SK-N-SH (cell line): ENCODE measurements at regions not wholly inside any gene's neighbourhood (a gene's known extent, or its start where the extent isn't known, plus 50 kb on each side); places are given as distances from the start of the nearest gene placed in this dataset.

Experiments used
- CTCF ChIA-PET: fragments of 300-600, 350-600 bp; formaldehyde crosslinking; extraction: SDS; loops from one replicate; lab custom pipeline; 2021; lab: Yijun Ruan, JAX
- POLR2A ChIA-PET: fragments of 350-600 bp; sonication (Branson Sonifier 250); formaldehyde crosslinking; extraction: SDS; loops from one replicate; lab custom pipeline; 2020; ENCODE audit warnings: antibody characterized with exemption, inconsistent platforms; lab: Yijun Ruan, JAX
- DNase-seq: peaks from one replicate; pipeline ENCODE4 v3.0.0; 2012
- H2AFZ ChIP-seq: fragments of 200-600 bp; sonication (generic); 2 replicates; pipeline ENCODE4 v1.8.1; 2016; ENCODE audit warnings: antibody characterized with exemption, mild to moderate bottlenecking, low read depth
- H3F3A ChIP-seq: fragments of 200-600 bp; sonication (generic); replicated peaks from 2 replicates; pipeline ENCODE3; 2016; ENCODE audit warnings: antibody characterized with exemption, mild to moderate bottlenecking; ENCODE audit not compliant: insufficient read depth
- H3K27ac ChIP-seq, 2 experiments: fragments of 200-500 bp in 1 of 2; fragments of 200-600 bp in 1 of 2; sonication (Bioruptor generic) in 1 of 2; sonication (generic), shearing (Covaris generic) in 1 of 2; 2 replicates each; pipeline versions ENCODE4 v1.5.1 to v1.6.1; 2014 to 2016; ENCODE audit warnings: low read depth in 2 of 2, inconsistent platforms in 1 of 2, low read length in 1 of 2, mild to moderate bottlenecking in 1 of 2, mixed read lengths in 1 of 2
- H3K27me3 ChIP-seq: fragments of 200-600 bp; sonication (generic), shearing (Covaris generic); 2 replicates; pipeline ENCODE4 v1.6.1; 2016; ENCODE audit warnings: mixed run types; ENCODE audit not compliant: insufficient read depth
- H3K36me3 ChIP-seq, 2 experiments: fragments of 200-500 bp in 1 of 2; fragments of 200-600 bp in 1 of 2; sonication (Bioruptor generic) in 1 of 2; sonication (generic) in 1 of 2; replicated peaks in 1 of 2; 2 replicates each; pipeline versions ENCODE3 to v1.5.1; 2014 to 2016; ENCODE audit warnings: low read length in 1 of 2, mild to moderate bottlenecking in 1 of 2; ENCODE audit not compliant: insufficient read depth in 2 of 2, control insufficient read depth in 1 of 2
- H3K4me1 ChIP-seq, 2 experiments: fragments of 200-500 bp in 1 of 2; fragments of 200-600 bp in 1 of 2; sonication (Bioruptor generic) in 1 of 2; sonication (generic), shearing (Covaris generic) in 1 of 2; 2 replicates each; pipeline versions ENCODE4 v1.5.1 to v1.6.1; 2014 to 2016; ENCODE audit warnings: low read depth in 1 of 2, low read length in 1 of 2, mixed run types in 1 of 2; ENCODE audit not compliant: insufficient read depth in 2 of 2, control insufficient read depth in 1 of 2
- H3K4me2 ChIP-seq: fragments of 200-600 bp; sonication (generic), shearing (Covaris generic); 2 replicates; pipeline ENCODE4 v1.6.1; 2017; ENCODE audit warnings: mixed run types
- H3K4me3 ChIP-seq, 2 experiments: fragments of 200-500 bp in 1 of 2; fragments of 200-600 bp in 1 of 2; sonication (Bioruptor generic) in 1 of 2; sonication (generic), shearing (Covaris generic) in 1 of 2; 2 replicates each; pipeline versions ENCODE4 v1.5.1 to v1.8.1; 2014 to 2016; ENCODE audit warnings: low read depth in 2 of 2, inconsistent platforms in 1 of 2, low read length in 1 of 2, mild to moderate bottlenecking in 1 of 2, mixed read lengths in 1 of 2, moderate library complexity in 1 of 2
- H3K79me2 ChIP-seq: fragments of 200-600 bp; sonication (generic); 2 replicates; pipeline ENCODE4 v1.8.1; 2017; ENCODE audit warnings: mild to moderate bottlenecking; ENCODE audit not compliant: insufficient read depth
- H3K9ac ChIP-seq: fragments of 200-600 bp; sonication (generic); 2 replicates; pipeline ENCODE4 v1.6.1; 2017; ENCODE audit warnings: mixed run types
- H3K9me2 ChIP-seq: fragments of 200-600 bp; sonication (generic); 2 replicates; pipeline ENCODE4 v1.6.1; 2017; ENCODE audit warnings: mixed run types
- H3K9me3 ChIP-seq: fragments of 200-600 bp; sonication (generic); 2 replicates; pipeline ENCODE4 v1.6.1; 2017; ENCODE audit warnings: mixed run types, mild to moderate bottlenecking, moderate library complexity
- H4K20me1 ChIP-seq: fragments of 200-600 bp; sonication (generic); 2 replicates; pipeline ENCODE4 v1.6.1; 2017; ENCODE audit warnings: mild to moderate bottlenecking, mixed run types; ENCODE audit not compliant: insufficient read depth
- CHD2 ChIP-seq: fragments of 150-350 bp; IDR thresholded peaks from 2 replicates; pipeline ENCODE4 v1.6.1; 2018; ENCODE audit warnings: low read length; ENCODE audit not compliant: partially characterized antibody
- EP300 ChIP-seq, 2 experiments: IDR thresholded peaks; 2 replicates each; pipeline versions ENCODE4 v1.4.0 to v1.6.1; 2012; ENCODE audit warnings: borderline replicate concordance in 1 of 2, low read depth in 1 of 2, low read length in 1 of 2
- FOSL2 ChIP-seq: IDR thresholded peaks from 2 replicates; pipeline ENCODE4 v1.4.0; 2012; ENCODE audit warnings: low read depth, mild to moderate bottlenecking, moderate library complexity, borderline replicate concordance
- FOXJ3 ChIP-seq: sonication (generic); formaldehyde crosslinking; IDR thresholded peaks from 2 replicates; pipeline ENCODE4 v1.5.1; 2020; ENCODE audit warnings: mild to moderate bottlenecking, missing genetic modification reagents
- FOXM1 ChIP-seq: IDR thresholded peaks from 2 replicates; pipeline ENCODE4 v1.4.0; 2012; ENCODE audit warnings: low read depth, mild to moderate bottlenecking
- GABPA ChIP-seq: IDR thresholded peaks from 2 replicates; pipeline ENCODE4 v1.4.0; 2012; ENCODE audit warnings: low read depth, mild to moderate bottlenecking
- MAX ChIP-seq: IDR thresholded peaks from 2 replicates; pipeline ENCODE4 v1.4.0; 2012; ENCODE audit warnings: low read depth
- NFIC ChIP-seq: IDR thresholded peaks from 2 replicates; pipeline ENCODE4 v1.4.0; 2012; ENCODE audit warnings: borderline replicate concordance
- RFX5 ChIP-seq: IDR thresholded peaks from 2 replicates; pipeline ENCODE4 v1.6.1; 2012; ENCODE audit warnings: mild to moderate bottlenecking, improper control_type of control experiment, low read length
- SMC3 ChIP-seq: IDR thresholded peaks from 2 replicates; pipeline ENCODE4 v1.6.1; 2012; ENCODE audit warnings: low read depth, low read length, improper control_type of control experiment
- TCF12 ChIP-seq: IDR thresholded peaks from 2 replicates; pipeline ENCODE4 v1.4.0; 2012
- TEAD4 ChIP-seq: IDR thresholded peaks from 2 replicates; pipeline ENCODE4 v1.4.0; 2012; ENCODE audit warnings: mild to moderate bottlenecking, borderline replicate concordance; ENCODE audit not compliant: insufficient read depth
- USF1 ChIP-seq: IDR thresholded peaks from 2 replicates; pipeline ENCODE4 v1.4.0; 2012; ENCODE audit warnings: low read depth, borderline replicate concordance
- YY1 ChIP-seq: IDR thresholded peaks from 2 replicates; pipeline ENCODE4 v1.4.0; 2012; ENCODE audit warnings: low read depth, mild to moderate bottlenecking
- WGBS: methylation state at CpG from one replicate; pipeline ENCODE4 v1.1.6; 2017; ENCODE audit warnings: low lambda C conversion rate; 5-methylcytosine and 5-hydroxymethylcytosine counted together
- TF ChIP-seq, protein P1 (sequence below): IDR thresholded peaks from 2 replicates; pipeline ENCODE4; 2012

DNA sequence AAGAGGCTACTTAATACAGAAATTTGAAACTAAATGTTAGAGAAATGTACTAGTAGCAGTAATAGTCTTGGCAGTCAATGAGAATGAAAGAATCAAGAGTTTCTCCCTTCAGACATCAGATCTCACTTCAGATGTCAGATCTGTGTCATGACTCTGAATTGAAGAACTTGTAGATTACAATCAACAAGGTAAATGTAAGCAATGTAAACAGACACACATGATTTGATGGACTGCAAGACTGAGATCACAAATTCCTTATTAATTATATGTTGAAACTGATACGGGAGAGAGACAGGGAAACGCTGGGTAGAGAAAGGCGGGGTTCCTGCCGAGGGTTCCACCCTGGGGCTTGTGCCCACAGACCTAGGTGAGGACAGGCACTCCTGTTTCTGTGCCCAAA is 65.5 kb upstream of the HHIP start:
- H3K4me3 ChIP-seq, result no peak overlapping the region
- no peaks in the 10 kb centered on the region for H3K9me2 ChIP-seq
- no peaks in the 10 kb centered on the region for H3K9me3 ChIP-seq
- DNase-seq, result no peak
- TF ChIP-seq GABPA, result no peak
- TF ChIP-seq YY1, result no peak
- no peak for TF ChIP-seq EP300 (IDR thresholded peaks at IDR 0.05; ENCODE audit: borderline replicate concordance in 1 of 2, low read depth in 1 of 2, low read length in 1 of 2)
- no peak for TF ChIP-seq SMC3
- TF ChIP-seq CHD2, result no peak
- peaks cover 0 to 39% of the 10 kb centered on the region in 2 experiments; a peak in 3 of 4 replicates for H3K4me1 ChIP-seq
- H3F3A ChIP-seq, result peaks cover 48% of the 10 kb centered on the region
- POLR2A ChIA-PET, result no interaction called here
- H3K9ac ChIP-seq, result peak overlapping the region; percentile 42; the same call in 1 of the 2 replicates
- no peaks in the 10 kb centered on the region for H4K20me1 ChIP-seq
- no peaks in the 10 kb centered on the region for H3K36me3 ChIP-seq
- no peaks in the 10 kb centered on the region for H3K79me2 ChIP-seq
- 33% methylated on average over 4 of the region's 4 CpGs for WGBS
- no peaks in the 10 kb centered on the region for H3K27me3 ChIP-seq
- peak overlapping the region in 1 of 2 experiments; percentile 90; a peak in 2 of 4 replicates for H3K27ac ChIP-seq
- H3K4me2 ChIP-seq, result peak overlapping the region; percentile 25; the same call in 1 of the 2 replicates
- CTCF ChIA-PET, result no interaction called here
- H2AFZ ChIP-seq, result peak overlapping the region; percentile 66

GRCh38 chr4:144582105-144582850 is 63.7 kb upstream of the HHIP start:
- peak overlapping the region in 1 of 2 experiments; percentile 90; a peak in 2 of 4 replicates for H3K27ac ChIP-seq
- CTCF ChIA-PET, result no interaction called here
- H3K4me1 ChIP-seq, result peaks cover 0 to 39% of the 10 kb centered on the region in 2 experiments; a peak in 3 of 4 replicates
- peak; percentile 63; the same call in 1 of the 2 replicates for TF ChIP-seq NFIC
- TF ChIP-seq USF1, result no peak
- TF ChIP-seq TCF12, result peak; percentile 6; the same call in 1 of the 2 replicates
- no peak for TF ChIP-seq FOXJ3 (CRISPR knock-in tag)
- TF ChIP-seq EP300 (IDR thresholded peaks at IDR 0.05; ENCODE audit: borderline replicate concordance in 1 of 2, low read depth in 1 of 2, low read length in 1 of 2), result peak in 1 of 2 experiments; percentile 5; a peak in 1 of 4 replicates
- peak; percentile 33; the same call in 1 of the 2 replicates for TF ChIP-seq TEAD4
- TF ChIP-seq, protein P1, sequence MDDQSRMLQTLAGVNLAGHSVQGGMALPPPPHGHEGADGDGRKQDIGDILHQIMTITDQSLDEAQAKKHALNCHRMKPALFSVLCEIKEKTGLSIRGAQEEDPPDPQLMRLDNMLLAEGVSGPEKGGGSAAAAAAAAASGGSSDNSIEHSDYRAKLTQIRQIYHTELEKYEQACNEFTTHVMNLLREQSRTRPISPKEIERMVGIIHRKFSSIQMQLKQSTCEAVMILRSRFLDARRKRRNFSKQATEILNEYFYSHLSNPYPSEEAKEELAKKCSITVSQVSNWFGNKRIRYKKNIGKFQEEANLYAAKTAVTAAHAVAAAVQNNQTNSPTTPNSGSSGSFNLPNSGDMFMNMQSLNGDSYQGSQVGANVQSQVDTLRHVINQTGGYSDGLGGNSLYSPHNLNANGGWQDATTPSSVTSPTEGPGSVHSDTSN, result peak; percentile 17; the same call in 1 of the 2 replicates
- TF ChIP-seq MAX, result no peak
- no peak for TF ChIP-seq RFX5
- TF ChIP-seq FOSL2, result peak; percentile 7; the same call in 1 of the 2 replicates
- no peak for TF ChIP-seq FOXM1
- no peak overlapping the region for H3K4me3 ChIP-seq
- H3K27me3 ChIP-seq, result no peaks in the 10 kb centered on the region
- peak overlapping the region; percentile 54 for H2AFZ ChIP-seq
- no peaks in the 10 kb centered on the region for H3K36me3 ChIP-seq
- H3F3A ChIP-seq, result peaks cover 48% of the 10 kb centered on the region
- WGBS, result 30% methylated on average over 7 of the region's 7 CpGs
- no peaks in the 10 kb centered on the region for H3K79me2 ChIP-seq
- peak overlapping the region; percentile 44 for H3K9ac ChIP-seq
- DNase-seq, result no peak
- no peaks in the 10 kb centered on the region for H3K9me2 ChIP-seq
- no peaks in the 10 kb centered on the region for H4K20me1 ChIP-seq
- POLR2A ChIA-PET, result no interaction called here
- H3K4me2 ChIP-seq, result peak overlapping the region; percentile 54
- H3K9me3 ChIP-seq, result no peaks in the 10 kb centered on the region
